ENCODE measurements at regions not wholly inside any gene's neighbourhood (a gene's known extent, or its start where the extent isn't known, plus 50 kb on each side); places are given as distances from the start of the nearest gene placed in this dataset.

GRCh38 chr4:23232987-23233386 is 540.2 kb downstream of the GBA3 start:
- TF ChIP-seq EZH2 (IDR thresholded peaks at IDR 0.05) (no peak), POLR2AphosphoS5 (IDR thresholded peaks at IDR 0.05; ENCODE audit: borderline replicate concordance, low read depth, low read length) (no peak)
